ENCODE measurements at regions not wholly inside any gene's neighbourhood (a gene's known extent, or its start where the extent isn't known, plus 50 kb on each side); places are given as distances from the start of the nearest gene placed in this dataset.

DNA sequence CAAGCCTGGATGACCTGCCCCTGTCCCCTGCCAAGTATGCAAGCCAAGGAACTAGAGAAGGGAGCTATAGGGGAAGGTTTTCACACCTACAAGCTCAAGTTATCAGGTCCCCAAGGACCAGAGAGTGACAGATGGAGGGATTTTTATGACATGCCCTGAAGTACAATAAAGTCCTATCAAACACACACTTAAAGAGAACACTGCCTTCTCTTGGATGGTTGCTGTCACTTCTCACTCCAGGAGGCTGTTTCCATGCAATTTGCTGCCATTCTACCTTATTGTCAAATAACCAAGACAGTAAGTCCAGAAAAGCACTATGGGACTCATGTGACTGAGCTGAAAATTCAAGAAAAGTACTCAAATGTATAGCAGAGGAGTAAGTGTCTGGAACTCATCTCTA, 76.6 kb upstream of the DDX18 start:
- no peak for DNase-seq (ENCODE audit: low read depth)
- TF ChIP-seq CTCF (IDR thresholded peaks at IDR 0.05; ENCODE audit: insufficient read depth, low read depth, low read length) = no peak
- no peak overlapping the region for H3K4me3 ChIP-seq (ENCODE audit: low read depth, low read length)

- no peak overlapping the region for H3K4me3 ChIP-seq (ENCODE audit: low read depth, low read length)
- TF ChIP-seq CTCF (IDR thresholded peaks at IDR 0.05; ENCODE audit: insufficient read depth, low read depth, low read length) = no peak
- DNase-seq (ENCODE audit: low read depth) = no peak
Observed at GRCh38 chr2:117738991-117739839, 75.3 kb upstream of the DDX18 start.

DNA sequence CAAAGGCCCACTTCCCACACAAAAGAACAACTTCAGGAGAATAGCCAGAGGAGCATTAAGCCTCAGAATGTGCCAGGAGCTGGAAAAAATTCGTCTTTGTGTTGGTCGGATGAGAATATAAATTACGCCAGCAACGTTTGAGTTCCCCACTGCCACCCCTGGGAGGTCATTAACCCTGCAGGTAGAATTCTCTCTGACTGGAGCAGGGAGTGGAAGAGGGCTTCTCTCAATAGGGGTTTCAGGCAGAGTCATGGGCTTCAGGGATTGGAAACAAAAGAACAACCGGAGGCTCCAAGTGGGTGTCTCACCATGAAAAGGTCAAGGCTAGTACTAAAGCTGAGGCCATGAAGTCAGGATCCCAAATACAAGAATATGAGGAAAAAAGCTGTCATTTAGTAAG, 69.0 kb upstream of the DDX18 start:
- H3K4me3 ChIP-seq (ENCODE audit: low read depth, low read length) = no peak overlapping the region
- DNase-seq (ENCODE audit: low read depth) = no peak
- no peak for TF ChIP-seq CTCF (IDR thresholded peaks at IDR 0.05; ENCODE audit: insufficient read depth, low read depth, low read length)

GRCh38 chr2:117755768-117756167, 58.7 kb upstream of the DDX18 start:
- TF ChIP-seq CTCF (IDR thresholded peaks at IDR 0.05; ENCODE audit: insufficient read depth, low read depth, low read length) = no peak
- no peak overlapping the region for H3K4me3 ChIP-seq (ENCODE audit: low read depth, low read length)
- DNase-seq (ENCODE audit: low read depth) = no peak

DNA sequence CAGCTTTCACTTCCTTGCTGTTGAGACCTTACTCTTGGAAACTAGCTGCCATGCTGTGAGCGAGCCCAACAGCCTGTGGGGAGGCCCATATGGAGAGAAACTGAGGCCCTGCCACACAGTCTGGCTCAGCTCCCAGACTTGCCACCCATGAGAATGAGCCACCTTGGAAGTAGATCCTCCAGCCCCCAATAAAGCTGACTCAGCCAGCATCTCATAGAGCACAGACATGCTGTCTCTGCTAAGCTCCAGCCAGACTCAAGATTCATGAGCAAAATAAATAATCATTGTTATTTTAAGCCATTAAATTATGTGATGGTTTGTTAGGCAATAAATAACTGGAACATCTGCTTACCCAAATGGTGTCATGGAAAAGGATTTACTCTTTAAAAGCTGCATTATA, 53.6 kb upstream of the DDX18 start:
- no peak overlapping the region for H3K4me3 ChIP-seq (ENCODE audit: low read depth, low read length)
- no peak for TF ChIP-seq CTCF (IDR thresholded peaks at IDR 0.05; ENCODE audit: insufficient read depth, low read depth, low read length)
- DNase-seq (ENCODE audit: low read depth) = no peak

- no peak for TF ChIP-seq CTCF (IDR thresholded peaks at IDR 0.05; ENCODE audit: insufficient read depth, low read depth, low read length)
- no peak overlapping the region for H3K4me3 ChIP-seq (ENCODE audit: low read depth, low read length)
- DNase-seq (ENCODE audit: low read depth) = no peak
Observed at GRCh38 chr2:117762454-117762853, 52.0 kb upstream of the DDX18 start.

DNA sequence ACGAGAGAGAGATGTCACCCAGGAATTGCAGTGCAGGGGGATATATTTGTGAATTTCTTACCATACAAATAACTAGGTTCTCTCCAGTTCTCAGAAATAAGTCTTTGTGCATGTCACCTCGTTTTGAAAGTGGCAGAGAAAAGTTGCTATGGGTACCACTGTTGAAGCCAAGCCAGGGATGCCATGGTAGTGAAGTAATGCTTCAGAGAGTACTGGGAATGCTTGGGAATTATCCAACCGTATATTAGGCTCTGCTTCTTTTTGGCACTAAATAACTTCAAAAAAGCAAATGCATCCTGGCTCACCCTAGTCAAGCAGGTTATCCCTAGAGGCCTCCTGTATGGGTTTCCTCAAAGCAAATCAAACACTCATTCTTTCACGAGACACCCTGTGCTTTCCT, 50.7 kb upstream of the DDX18 start:
- DNase-seq (ENCODE audit: low read depth) = no peak
- H3K4me3 ChIP-seq (ENCODE audit: low read depth, low read length) = no peak overlapping the region
- TF ChIP-seq CTCF (IDR thresholded peaks at IDR 0.05; ENCODE audit: insufficient read depth, low read depth, low read length) = no peak
